Neuron (in vitro differentiated cells): ENCODE measurements at regions not wholly inside any gene's neighbourhood (a gene's known extent, or its start where the extent isn't known, plus 50 kb on each side); places are given as distances from the start of the nearest gene placed in this dataset.
A peak's percentile ranks its signal among the peaks of the same experiment; 100 is the strongest.

ENCODE experiments used
- H2AFZ ChIP-seq: one replicate; pipeline ENCODE4 v1.6.1; 2013; ENCODE audit warnings: low read depth, mild to moderate bottlenecking, inconsistent platforms, low read length, moderate library complexity
- H3K27me3 ChIP-seq: one replicate; pipeline ENCODE4 v1.6.1; 2013; ENCODE audit warnings: low read length; ENCODE audit not compliant: insufficient read depth
- H3K36me3 ChIP-seq: one replicate; pipeline ENCODE4 v1.6.1; 2013; ENCODE audit warnings: low read length; ENCODE audit not compliant: insufficient read depth
- H3K4me1 ChIP-seq: one replicate; pipeline ENCODE4 v1.6.1; 2013; ENCODE audit warnings: low read length; ENCODE audit not compliant: insufficient read depth
- H3K4me3 ChIP-seq: 2 replicates; pipeline ENCODE4 v1.5.1; 2013; ENCODE audit warnings: mild to moderate bottlenecking, low read length, moderate library complexity
- H3K9me3 ChIP-seq: one replicate; pipeline ENCODE4 v1.6.1; 2013; ENCODE audit warnings: low read length

DNA sequence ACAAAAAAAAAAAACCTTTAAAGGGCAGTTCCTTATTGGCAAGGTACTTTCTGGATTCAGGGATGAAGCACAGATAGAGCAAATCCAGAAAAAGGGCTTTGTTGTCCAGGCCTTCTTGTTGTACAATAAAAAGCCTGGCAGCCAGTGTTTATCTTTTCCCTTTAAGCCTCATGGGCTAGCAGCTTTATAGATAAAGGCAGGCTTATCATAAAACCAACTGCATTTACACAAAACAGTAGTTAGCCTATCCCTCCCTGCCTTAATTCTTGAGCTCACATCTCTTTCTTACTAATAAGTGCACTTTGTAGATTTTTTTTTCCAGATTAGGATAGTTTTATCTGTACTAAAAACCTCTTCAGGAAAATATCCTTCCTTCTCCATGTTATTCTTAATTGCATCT is 662.8 kb upstream of the CCDC54 start:
- no peaks in the 10 kb centered on the region for H3K9me3 ChIP-seq
- no peak overlapping the region for H3K4me3 ChIP-seq
- H3K4me1 ChIP-seq, result peaks cover under 1% of the 10 kb centered on the region
- H3K36me3 ChIP-seq, result no peaks in the 10 kb centered on the region
- H2AFZ ChIP-seq, result no peak overlapping the region
- no peaks in the 10 kb centered on the region for H3K27me3 ChIP-seq

DNA sequence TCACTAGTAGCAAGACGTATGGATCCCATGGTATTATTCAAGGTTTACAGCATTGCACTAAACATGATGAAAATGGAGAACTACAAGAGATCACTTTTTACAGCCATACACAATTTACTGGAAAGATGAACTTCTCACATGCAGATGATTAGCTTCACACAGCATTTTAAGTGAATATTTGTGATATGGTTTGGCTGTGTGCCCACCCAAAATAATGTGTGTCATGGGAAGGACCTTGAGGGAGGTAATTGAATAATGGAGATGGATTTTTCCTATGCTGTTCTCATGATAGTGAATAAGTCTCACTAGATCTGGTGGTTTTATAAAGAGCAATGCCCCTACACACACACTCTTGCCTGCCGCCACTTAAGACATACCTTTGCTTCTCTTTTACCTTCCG is 662.0 kb upstream of the CCDC54 start:
- no peaks in the 10 kb centered on the region for H3K36me3 ChIP-seq
- no peak overlapping the region for H3K4me3 ChIP-seq
- no peaks in the 10 kb centered on the region for H3K9me3 ChIP-seq
- no peaks in the 10 kb centered on the region for H3K27me3 ChIP-seq
- H3K4me1 ChIP-seq, result peaks cover 3% of the 10 kb centered on the region
- no peak overlapping the region for H2AFZ ChIP-seq

DNA sequence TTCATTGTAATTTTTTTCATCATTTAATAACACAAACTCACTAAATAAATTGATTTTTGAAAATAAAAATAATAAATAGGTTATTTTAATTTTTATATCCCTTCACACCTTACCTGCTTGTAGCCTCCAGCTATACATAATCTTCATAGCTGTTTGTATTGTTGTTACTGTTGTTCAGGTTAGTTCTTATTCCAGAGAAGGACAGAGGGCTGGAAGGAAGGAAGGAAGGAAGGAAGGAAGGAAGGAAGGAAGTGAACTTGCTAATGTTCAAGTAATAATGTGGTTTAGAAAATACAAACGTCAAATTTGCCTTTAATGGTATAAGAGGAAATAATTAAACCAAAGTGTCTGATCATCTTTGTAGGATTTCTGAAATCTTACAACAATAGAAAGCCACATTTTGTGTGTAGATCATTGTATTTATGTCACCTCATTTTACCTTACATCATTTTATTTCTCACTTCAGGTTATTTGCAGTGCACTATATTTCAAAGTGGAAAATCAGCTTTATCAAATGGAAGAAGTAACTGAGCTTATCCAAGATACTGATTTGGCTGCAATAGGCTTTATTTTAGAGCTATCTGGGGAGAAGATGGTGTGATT is 660.0 kb upstream of the CCDC54 start:
- Histone ChIP-seq H3K4me1 (peaks cover 3% of the 10 kb centered on the region), H2AFZ (no peak overlapping the region), H3K36me3 (no peaks in the 10 kb centered on the region), H3K27me3 (no peaks in the 10 kb centered on the region), H3K9me3 (peaks cover 7% of the 10 kb centered on the region), H3K4me3 (no peak overlapping the region)

DNA sequence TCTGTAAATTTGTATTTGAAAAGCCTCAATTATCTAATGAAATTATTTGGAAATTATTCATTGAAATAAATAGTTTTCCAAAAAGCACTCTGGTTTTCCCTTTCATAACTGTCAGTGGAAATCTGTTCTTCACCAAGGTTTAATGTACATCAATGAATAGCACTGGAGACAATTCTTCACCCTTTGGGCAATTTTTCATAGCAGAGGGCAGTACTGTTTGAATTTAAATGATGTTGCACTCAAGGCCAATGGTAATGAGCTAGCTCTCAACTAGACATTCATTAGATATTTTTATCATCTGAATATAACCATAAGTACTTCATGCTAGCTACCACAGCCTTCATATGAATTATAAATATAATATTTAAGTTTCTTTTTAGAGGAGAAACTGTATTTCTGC is 658.2 kb upstream of the CCDC54 start:
- no peaks in the 10 kb centered on the region for H3K27me3 ChIP-seq
- H2AFZ ChIP-seq, result no peak overlapping the region
- no peak overlapping the region for H3K4me3 ChIP-seq
- H3K4me1 ChIP-seq, result peaks cover 3% of the 10 kb centered on the region
- H3K9me3 ChIP-seq, result peaks cover 7% of the 10 kb centered on the region
- H3K36me3 ChIP-seq, result no peaks in the 10 kb centered on the region

DNA sequence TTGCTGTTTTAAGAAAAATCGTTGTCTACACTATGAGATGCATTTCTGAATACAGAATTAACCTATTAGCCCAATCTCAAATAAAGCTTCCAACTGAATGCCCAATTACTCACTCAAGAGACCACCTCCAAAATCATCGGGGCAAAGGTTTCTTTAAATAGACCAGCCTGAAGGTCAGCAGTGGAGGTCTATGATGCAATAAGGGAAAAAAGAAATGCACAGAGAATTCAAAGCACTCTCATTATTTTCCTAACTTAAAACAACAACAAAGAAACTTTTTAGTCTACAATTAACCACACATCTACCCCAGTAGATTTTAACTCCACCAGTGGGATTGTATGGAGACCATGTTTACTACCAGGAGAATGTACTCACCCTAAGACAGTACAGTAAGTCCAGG is 657.7 kb upstream of the CCDC54 start:
- no peaks in the 10 kb centered on the region for H3K27me3 ChIP-seq
- peaks cover 7% of the 10 kb centered on the region for H3K9me3 ChIP-seq
- H2AFZ ChIP-seq, result no peak overlapping the region
- no peak overlapping the region for H3K4me3 ChIP-seq
- H3K36me3 ChIP-seq, result no peaks in the 10 kb centered on the region
- peaks cover 3% of the 10 kb centered on the region for H3K4me1 ChIP-seq

DNA sequence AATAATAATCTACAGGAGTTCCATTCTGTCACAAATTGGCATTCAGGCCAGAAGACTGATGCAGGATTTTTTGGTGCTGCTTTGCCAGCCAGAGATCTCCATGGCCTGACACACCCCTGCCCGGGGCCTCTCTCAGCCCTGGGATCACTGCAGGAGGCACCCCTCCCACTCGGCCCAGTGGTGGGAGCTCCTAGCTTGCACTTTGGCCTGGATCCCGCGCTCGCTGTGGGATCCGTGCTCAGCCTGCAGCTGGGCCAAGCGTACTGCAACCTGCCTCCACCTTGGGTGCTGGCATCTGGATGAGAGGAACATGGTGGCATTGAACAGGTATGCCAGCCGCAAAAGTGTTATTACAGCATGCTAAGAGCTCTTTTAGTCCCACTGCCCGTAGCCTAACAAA is 656.7 kb upstream of the CCDC54 start:
- peaks cover 7% of the 10 kb centered on the region for H3K4me1 ChIP-seq
- no peak overlapping the region for H3K4me3 ChIP-seq
- H3K36me3 ChIP-seq, result no peaks in the 10 kb centered on the region
- H3K9me3 ChIP-seq, result peaks cover 7% of the 10 kb centered on the region
- H3K27me3 ChIP-seq, result no peaks in the 10 kb centered on the region
- H2AFZ ChIP-seq, result no peak overlapping the region

DNA sequence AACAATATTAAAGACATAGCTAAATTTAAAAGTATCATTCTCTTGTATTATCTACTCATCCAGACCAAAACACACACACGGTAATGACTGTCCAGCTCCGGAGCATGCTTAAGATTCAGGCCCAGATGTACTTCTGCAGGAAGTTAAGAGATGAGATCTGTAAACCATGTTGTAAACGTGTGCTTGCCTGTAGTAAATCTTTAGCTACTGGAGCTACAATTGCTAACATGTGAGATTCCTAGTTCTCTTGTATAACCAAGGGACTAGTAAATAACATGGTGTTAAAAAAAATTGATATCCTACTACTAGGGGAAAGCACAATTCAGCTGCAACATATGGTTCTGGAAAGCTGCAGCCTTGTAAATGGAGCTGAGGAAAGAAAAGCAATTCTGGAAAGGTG is 651.7 kb upstream of the CCDC54 start:
- H3K36me3 ChIP-seq, result no peaks in the 10 kb centered on the region
- no peak overlapping the region for H3K4me3 ChIP-seq
- no peak overlapping the region for H2AFZ ChIP-seq
- peaks cover 6% of the 10 kb centered on the region for H3K9me3 ChIP-seq
- no peaks in the 10 kb centered on the region for H3K27me3 ChIP-seq
- H3K4me1 ChIP-seq, result peaks cover 36% of the 10 kb centered on the region

DNA sequence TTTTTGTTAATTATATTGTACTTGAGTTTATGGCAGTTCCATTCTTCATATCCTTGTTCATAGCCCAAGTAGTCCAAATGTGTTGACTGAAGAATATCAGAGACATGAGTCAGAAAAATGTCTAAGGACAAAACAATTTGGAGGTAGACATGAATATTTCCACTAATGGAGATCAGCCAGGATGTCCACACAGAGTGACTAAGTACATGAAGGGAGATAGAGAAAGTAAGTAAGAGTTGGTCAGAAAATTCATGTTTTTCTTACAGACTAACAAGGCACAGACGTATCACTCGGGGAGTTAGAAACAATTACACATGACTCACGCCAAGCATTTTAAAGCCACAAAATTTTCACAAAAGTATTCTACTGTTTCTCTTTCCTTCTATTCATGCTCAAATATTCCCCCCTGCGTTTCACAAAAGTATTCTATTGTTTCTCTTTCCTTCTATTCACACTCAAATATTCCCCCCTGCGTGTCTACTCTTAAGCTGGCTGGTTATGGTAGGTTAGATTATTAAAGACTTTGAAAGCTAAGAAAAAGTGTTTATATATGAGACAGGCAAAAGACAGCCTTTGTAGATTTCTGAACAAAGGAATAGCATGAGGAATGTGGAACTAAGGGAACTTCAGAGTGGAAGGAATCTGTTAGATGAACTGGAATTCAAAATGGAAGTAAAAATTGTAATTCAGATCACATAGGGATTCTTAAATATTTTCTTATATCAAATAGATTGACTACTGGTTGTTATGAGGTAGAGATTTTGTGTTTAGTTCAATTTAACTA is 648.7 kb upstream of the CCDC54 start:
- no peak overlapping the region for H3K4me3 ChIP-seq
- no peaks in the 10 kb centered on the region for H3K9me3 ChIP-seq
- H3K27me3 ChIP-seq, result no peaks in the 10 kb centered on the region
- peak overlapping the region; percentile 92 for H2AFZ ChIP-seq
- H3K36me3 ChIP-seq, result no peaks in the 10 kb centered on the region
- H3K4me1 ChIP-seq, result peaks cover 36% of the 10 kb centered on the region

DNA sequence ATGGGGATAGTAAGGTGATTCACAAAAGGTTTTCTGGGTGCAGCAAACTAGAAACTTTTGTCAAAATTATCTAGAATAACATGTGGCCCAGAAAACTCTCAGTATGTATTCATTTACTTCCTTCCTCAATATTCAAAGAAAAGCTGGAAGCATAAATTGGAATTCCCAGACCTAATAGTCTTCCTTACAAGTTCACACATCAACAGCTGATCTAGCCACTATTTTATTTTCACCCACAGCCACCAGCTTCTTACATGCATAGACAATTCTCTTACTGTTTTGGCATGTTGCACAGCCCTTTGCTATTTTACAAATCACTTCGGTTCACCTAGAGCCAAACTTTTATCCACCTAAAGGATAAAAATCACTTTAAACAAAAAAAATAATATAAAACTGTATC is 647.8 kb upstream of the CCDC54 start:
- Histone ChIP-seq H3K4me3 (no peak overlapping the region), H2AFZ (peak overlapping the region; percentile 92), H3K9me3 (no peaks in the 10 kb centered on the region), H3K27me3 (no peaks in the 10 kb centered on the region), H3K4me1 (peaks cover 36% of the 10 kb centered on the region), H3K36me3 (no peaks in the 10 kb centered on the region)

DNA sequence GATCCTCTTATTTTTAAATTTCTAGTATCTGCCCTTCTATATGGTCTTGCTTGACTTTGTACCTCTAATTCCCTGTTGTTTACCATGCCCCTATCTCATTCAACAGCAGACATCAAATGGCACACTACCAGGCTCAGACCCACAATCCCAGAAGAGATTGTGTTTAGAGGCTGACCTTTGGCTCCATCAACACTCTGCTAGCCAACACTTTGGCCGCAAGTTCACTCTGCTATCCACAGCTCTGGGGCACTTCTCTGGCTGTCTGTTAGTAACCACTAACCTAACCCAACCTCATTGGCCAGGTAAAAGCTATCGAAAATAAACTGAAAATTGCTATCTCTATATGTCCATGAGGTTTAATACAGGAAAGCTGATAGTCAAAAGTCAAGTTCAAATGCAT is 646.0 kb upstream of the CCDC54 start:
- Histone ChIP-seq H2AFZ (no peak overlapping the region), H3K27me3 (no peaks in the 10 kb centered on the region), H3K36me3 (no peaks in the 10 kb centered on the region), H3K4me3 (no peak overlapping the region), H3K4me1 (peaks cover 26% of the 10 kb centered on the region), H3K9me3 (no peaks in the 10 kb centered on the region)

DNA sequence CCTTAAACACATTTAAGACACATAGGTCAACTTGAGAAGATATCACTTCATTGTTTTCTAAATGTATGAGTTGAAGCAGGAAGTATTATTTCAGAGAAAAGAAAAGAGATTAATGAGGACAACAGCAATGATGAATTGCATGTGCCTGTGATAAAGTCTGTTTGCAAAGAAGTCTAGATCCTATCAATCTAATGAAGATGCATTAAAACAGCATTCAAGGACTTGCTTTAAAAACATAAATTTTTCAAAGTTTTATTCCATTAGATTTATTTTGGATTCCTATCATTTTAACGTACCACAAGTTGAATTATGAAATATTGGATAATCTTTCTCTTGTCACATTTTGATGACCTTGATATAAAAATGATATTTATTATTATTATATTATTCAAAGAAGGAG is 642.5 kb upstream of the CCDC54 start:
- Histone ChIP-seq H3K4me3 (no peak overlapping the region), H3K4me1 (peaks cover under 1% of the 10 kb centered on the region), H3K36me3 (no peaks in the 10 kb centered on the region), H3K27me3 (no peaks in the 10 kb centered on the region), H2AFZ (no peak overlapping the region), H3K9me3 (no peaks in the 10 kb centered on the region)

DNA sequence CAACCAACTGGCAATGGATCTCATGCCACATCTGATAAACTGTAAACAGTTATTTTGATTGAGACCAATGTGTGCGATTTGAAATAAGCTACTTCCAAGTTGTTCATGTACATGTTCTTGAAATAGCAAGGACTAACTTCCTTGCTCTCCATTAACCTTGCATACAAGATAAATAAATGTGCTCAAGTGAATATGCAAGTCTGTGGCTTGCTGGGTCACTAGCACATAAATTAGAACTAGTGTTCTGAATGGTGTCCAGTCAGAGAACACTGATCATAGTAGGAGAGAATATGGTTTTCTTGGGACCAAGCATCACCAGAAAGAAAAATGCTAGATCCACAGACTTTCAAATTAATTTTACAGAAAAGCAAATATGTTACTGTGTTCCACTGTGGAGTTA is 640.0 kb upstream of the CCDC54 start:
- no peaks in the 10 kb centered on the region for H3K36me3 ChIP-seq
- H3K4me3 ChIP-seq, result no peak overlapping the region
- no peak overlapping the region for H2AFZ ChIP-seq
- no peaks in the 10 kb centered on the region for H3K4me1 ChIP-seq
- no peaks in the 10 kb centered on the region for H3K27me3 ChIP-seq
- H3K9me3 ChIP-seq, result no peaks in the 10 kb centered on the region

DNA sequence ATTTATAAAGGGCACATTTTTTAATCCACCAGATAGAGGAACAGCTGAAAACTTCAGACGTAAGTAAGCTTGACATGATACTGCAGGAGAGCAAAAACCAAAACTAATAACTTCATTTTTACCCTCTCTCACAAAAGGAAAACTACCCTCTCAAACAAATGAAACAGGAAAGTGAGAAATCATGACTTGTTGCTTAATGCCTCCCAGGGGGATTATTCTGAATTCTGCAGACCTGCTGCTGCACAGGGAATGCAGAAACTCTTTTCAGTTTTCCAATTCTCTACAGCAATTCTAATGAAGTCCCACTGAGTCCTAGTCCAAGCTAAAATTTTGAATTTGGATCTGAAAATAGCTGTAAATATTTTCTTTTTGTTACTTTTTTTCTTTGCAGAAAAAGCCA is 637.1 kb upstream of the CCDC54 start:
- Histone ChIP-seq H3K36me3 (no peaks in the 10 kb centered on the region), H3K4me3 (no peak overlapping the region), H3K4me1 (no peaks in the 10 kb centered on the region), H2AFZ (no peak overlapping the region), H3K9me3 (no peaks in the 10 kb centered on the region), H3K27me3 (no peaks in the 10 kb centered on the region)
